OCI-LY1 (cell line): ENCODE measurements at regions not wholly inside any gene's neighbourhood (a gene's known extent, or its start where the extent isn't known, plus 50 kb on each side); places are given as distances from the start of the nearest gene placed in this dataset.

ENCODE experiments used
- EZH2 ChIP-seq: fragments of 200-600 bp; sonication (generic), shearing (Covaris generic); IDR thresholded peaks from 2 replicates; pipeline ENCODE4 v1.8.0; 2017; ENCODE audit warnings: borderline replicate concordance, mixed run types, mild to moderate bottlenecking, antibody characterized with exemption, low read length, moderate library complexity, mixed read lengths
- TF ChIP-seq, protein P1 (sequence below): fragments of 200-600 bp; sonication (generic), shearing (Covaris generic); IDR thresholded peaks from 2 replicates; pipeline ENCODE4 v1.5.1; 2017; ENCODE audit warnings: mild to moderate bottlenecking, antibody characterized with exemption, low read length, moderate library complexity, mixed read lengths

DNA sequence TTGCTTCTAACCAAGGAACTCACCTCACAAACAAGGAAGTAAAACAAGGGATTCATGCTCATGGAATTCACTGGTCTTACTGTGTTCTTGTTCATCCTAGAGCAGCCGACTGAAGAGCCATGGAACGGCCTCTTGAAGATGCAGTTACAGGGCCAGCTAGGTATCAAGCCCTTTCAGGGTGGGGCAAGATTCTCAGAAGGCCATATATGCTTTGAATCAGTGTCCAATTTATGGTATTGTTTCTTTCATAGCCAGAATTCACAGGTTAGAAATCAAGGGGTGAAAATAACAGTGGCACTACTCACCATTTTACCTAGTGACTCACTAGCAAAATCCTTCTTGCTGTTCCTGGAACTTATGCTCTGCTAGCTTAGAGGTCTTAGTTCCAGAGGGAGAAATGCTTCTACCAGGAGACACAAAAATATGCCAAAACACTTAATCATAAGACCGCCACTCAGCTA lies 159.5 kb upstream of the CDH10 start:
- TF ChIP-seq, protein P1, sequence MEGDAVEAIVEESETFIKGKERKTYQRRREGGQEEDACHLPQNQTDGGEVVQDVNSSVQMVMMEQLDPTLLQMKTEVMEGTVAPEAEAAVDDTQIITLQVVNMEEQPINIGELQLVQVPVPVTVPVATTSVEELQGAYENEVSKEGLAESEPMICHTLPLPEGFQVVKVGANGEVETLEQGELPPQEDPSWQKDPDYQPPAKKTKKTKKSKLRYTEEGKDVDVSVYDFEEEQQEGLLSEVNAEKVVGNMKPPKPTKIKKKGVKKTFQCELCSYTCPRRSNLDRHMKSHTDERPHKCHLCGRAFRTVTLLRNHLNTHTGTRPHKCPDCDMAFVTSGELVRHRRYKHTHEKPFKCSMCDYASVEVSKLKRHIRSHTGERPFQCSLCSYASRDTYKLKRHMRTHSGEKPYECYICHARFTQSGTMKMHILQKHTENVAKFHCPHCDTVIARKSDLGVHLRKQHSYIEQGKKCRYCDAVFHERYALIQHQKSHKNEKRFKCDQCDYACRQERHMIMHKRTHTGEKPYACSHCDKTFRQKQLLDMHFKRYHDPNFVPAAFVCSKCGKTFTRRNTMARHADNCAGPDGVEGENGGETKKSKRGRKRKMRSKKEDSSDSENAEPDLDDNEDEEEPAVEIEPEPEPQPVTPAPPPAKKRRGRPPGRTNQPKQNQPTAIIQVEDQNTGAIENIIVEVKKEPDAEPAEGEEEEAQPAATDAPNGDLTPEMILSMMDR = no peak
- TF ChIP-seq EZH2 = no peak
